H9 (cell line): ENCODE measurements at regions not wholly inside any gene's neighbourhood (a gene's known extent, or its start where the extent isn't known, plus 50 kb on each side); places are given as distances from the start of the nearest gene placed in this dataset.

Experiments
- DNase-seq: peaks from one replicate; pipeline ENCODE4 v3.0.0-alpha.2; 2017
- H2AFZ ChIP-seq: one replicate; pipeline ENCODE4 v1.6.1; 2013; ENCODE audit warnings: mild to moderate bottlenecking, low read length, control low read depth, moderate library complexity
- H2AK5ac ChIP-seq: 2 replicates; pipeline ENCODE4 v1.6.1; 2013; ENCODE audit warnings: low read length, control low read depth, mixed read lengths; ENCODE audit not compliant: insufficient read length
- H2BK120ac ChIP-seq: one replicate; pipeline ENCODE4 v1.6.1; 2013; ENCODE audit warnings: low read depth, mild to moderate bottlenecking, low read length, control low read depth, inconsistent platforms; ENCODE audit not compliant: poor library complexity, severe bottlenecking
- H2BK12ac ChIP-seq: 2 replicates; pipeline ENCODE4 v1.6.1; 2013; ENCODE audit warnings: low read length, control low read depth, mixed read lengths, low read depth; ENCODE audit not compliant: insufficient read length
- H2BK15ac ChIP-seq: 2 replicates; pipeline ENCODE4 v1.6.1; 2013; ENCODE audit warnings: low read depth, low read length, control low read depth
- H2BK20ac ChIP-seq: one replicate; pipeline ENCODE4 v1.6.1; 2013; ENCODE audit warnings: low read depth, mild to moderate bottlenecking, low read length, control low read depth, inconsistent platforms; ENCODE audit not compliant: poor library complexity, severe bottlenecking
- H2BK5ac ChIP-seq: 2 replicates; pipeline ENCODE4 v1.6.1; 2013; ENCODE audit warnings: low read length, control low read depth, mixed read lengths; ENCODE audit not compliant: insufficient read length
- H3K14ac ChIP-seq: 2 replicates; pipeline ENCODE4 v1.6.1; 2013; ENCODE audit warnings: low read length, control low read depth; ENCODE audit not compliant: insufficient read depth
- H3K18ac ChIP-seq: 2 replicates; pipeline ENCODE4 v1.6.1; 2013; ENCODE audit warnings: low read depth, mild to moderate bottlenecking, mixed read lengths, low read length, control low read depth; ENCODE audit not compliant: insufficient read length
- H3K23ac ChIP-seq: 2 replicates; pipeline ENCODE4 v1.6.1; 2013; ENCODE audit warnings: low read length, control low read depth, mixed read lengths, low read depth; ENCODE audit not compliant: insufficient read length
- H3K23me2 ChIP-seq: 2 replicates; pipeline ENCODE4 v1.6.1; 2013; ENCODE audit warnings: low read depth, mild to moderate bottlenecking, mixed read lengths, low read length, control low read depth; ENCODE audit not compliant: insufficient read length, poor library complexity, severe bottlenecking
- H3K27ac ChIP-seq: 2 replicates; pipeline ENCODE4 v1.5.1; 2013; ENCODE audit warnings: low read length, control low read depth, mixed read lengths, low read depth; ENCODE audit not compliant: insufficient read length
- H3K27me3 ChIP-seq: 2 replicates; pipeline ENCODE4 v1.6.1; 2013; ENCODE audit warnings: low read length, control low read depth, inconsistent platforms; ENCODE audit not compliant: insufficient read depth
- H3K4ac ChIP-seq: 2 replicates; pipeline ENCODE4 v1.6.1; 2013; ENCODE audit warnings: low read depth, mild to moderate bottlenecking, control low read depth, inconsistent platforms, low read length, moderate library complexity
- H3K4me1 ChIP-seq: 2 replicates; pipeline ENCODE4 v1.6.1; 2013; ENCODE audit warnings: low read length, control low read depth, inconsistent platforms; ENCODE audit not compliant: insufficient read depth
- H3K4me2 ChIP-seq: 2 replicates; pipeline ENCODE4 v1.6.1; 2013; ENCODE audit warnings: low read length, control low read depth, mixed read lengths; ENCODE audit not compliant: insufficient read length, insufficient read depth
- H3K56ac ChIP-seq: 2 replicates; pipeline ENCODE4 v1.6.1; 2013; ENCODE audit warnings: low read depth, mild to moderate bottlenecking, mixed read lengths, low read length, control low read depth; ENCODE audit not compliant: insufficient read length
- H3K79me1 ChIP-seq: 2 replicates; pipeline ENCODE4 v1.6.1; 2013; ENCODE audit warnings: low read depth, mild to moderate bottlenecking, moderate library complexity, low read length, control low read depth, inconsistent platforms; ENCODE audit not compliant: insufficient read depth, poor library complexity, severe bottlenecking
- H3K79me2 ChIP-seq: 2 replicates; pipeline ENCODE4 v1.6.1; 2013; ENCODE audit warnings: low read length, control low read depth, inconsistent platforms; ENCODE audit not compliant: insufficient read depth
- H3K9ac ChIP-seq: 2 replicates; pipeline ENCODE4 v1.6.1; 2013; ENCODE audit warnings: low read length, control low read depth, mixed read lengths; ENCODE audit not compliant: insufficient read length; ENCODE audit errors: extremely low read depth
- H3K9me3 ChIP-seq: one replicate; pipeline ENCODE4 v1.6.1; 2013; ENCODE audit warnings: low read depth, low read length, inconsistent platforms; ENCODE audit not compliant: control insufficient read depth
- H3T11ph ChIP-seq: one replicate; pipeline ENCODE4 v1.6.1; 2013; ENCODE audit warnings: mild to moderate bottlenecking, low read length, control low read depth, inconsistent platforms
- H4K20me1 ChIP-seq: one replicate; pipeline ENCODE4 v1.6.1; 2013; ENCODE audit not compliant: control insufficient read depth, insufficient read length, insufficient read depth
- H4K5ac ChIP-seq: 2 replicates; pipeline ENCODE4 v1.6.1; 2013; ENCODE audit warnings: low read depth, mild to moderate bottlenecking, mixed read lengths, low read length, control low read depth; ENCODE audit not compliant: insufficient read length
- H4K8ac ChIP-seq: replicated peaks from 2 replicates; pipeline ENCODE4 v1.6.1; 2013; ENCODE audit warnings: low read length, control low read depth, mixed read lengths, low read depth; ENCODE audit not compliant: insufficient read length
- H4K91ac ChIP-seq: 2 replicates; pipeline ENCODE4 v1.6.1; 2013; ENCODE audit warnings: low read depth, mild to moderate bottlenecking, moderate library complexity, mixed read lengths, low read length, control low read depth; ENCODE audit not compliant: insufficient read length
- H3K27ac Mint-ChIP-seq, 3 experiments: 2 replicates in 2 of 3; 3 replicates in 1 of 3; pipeline ENCODE4 v1.8.0; 2020 to 2021; ENCODE audit warnings: mixed read lengths in 3 of 3, mild to moderate bottlenecking in 1 of 3, moderate library complexity in 1 of 3
- H3K27me3 Mint-ChIP-seq: 2 replicates; pipeline ENCODE4 v1.8.0; 2021; ENCODE audit warnings: low read depth, mild to moderate bottlenecking, moderate library complexity, mixed read lengths
- H3K36me3 Mint-ChIP-seq, 3 experiments: 2 replicates in 2 of 3; 3 replicates in 1 of 3; pipeline ENCODE4 v1.8.0; 2020 to 2021; ENCODE audit warnings: low read depth in 3 of 3, mixed read lengths in 3 of 3; ENCODE audit not compliant: insufficient read depth in 1 of 3
- H3K4me1 Mint-ChIP-seq, 2 experiments: 2 replicates each; pipeline ENCODE4 v1.8.0; 2020; ENCODE audit warnings: mixed read lengths in 2 of 2
- H3K4me3 Mint-ChIP-seq, 2 experiments: 2 replicates in 1 of 2; 3 replicates in 1 of 2; pipeline ENCODE4 v1.8.0; 2020 to 2021; ENCODE audit warnings: mild to moderate bottlenecking in 2 of 2, mixed read lengths in 2 of 2, moderate library complexity in 1 of 2
- H3K9me3 Mint-ChIP-seq, 2 experiments: 2 replicates in 1 of 2; 3 replicates in 1 of 2; pipeline ENCODE4 v1.8.0; 2020; ENCODE audit warnings: mild to moderate bottlenecking in 2 of 2, mixed read lengths in 2 of 2, moderate library complexity in 1 of 2
- CTCF ChIP-seq: fragments of 200-600 bp; sonication (generic); conservative IDR thresholded peaks from 3 replicates; pipeline ENCODE4 v1.8.0; 2021; ENCODE audit warnings: antibody characterized with exemption, mild to moderate bottlenecking
- WGBS: extraction: QIAGEN DNeasy Blood & Tissue Kit; methylation state at CpG from one replicate; pipeline ENCODE4 v1.1.7; 2013; ENCODE audit warnings: missing lambda C conversion rate, low lambda C conversion rate, mixed read lengths; ENCODE audit not compliant: insufficient read length; ENCODE audit errors: extremely low coverage; 5-methylcytosine and 5-hydroxymethylcytosine counted together

DNA sequence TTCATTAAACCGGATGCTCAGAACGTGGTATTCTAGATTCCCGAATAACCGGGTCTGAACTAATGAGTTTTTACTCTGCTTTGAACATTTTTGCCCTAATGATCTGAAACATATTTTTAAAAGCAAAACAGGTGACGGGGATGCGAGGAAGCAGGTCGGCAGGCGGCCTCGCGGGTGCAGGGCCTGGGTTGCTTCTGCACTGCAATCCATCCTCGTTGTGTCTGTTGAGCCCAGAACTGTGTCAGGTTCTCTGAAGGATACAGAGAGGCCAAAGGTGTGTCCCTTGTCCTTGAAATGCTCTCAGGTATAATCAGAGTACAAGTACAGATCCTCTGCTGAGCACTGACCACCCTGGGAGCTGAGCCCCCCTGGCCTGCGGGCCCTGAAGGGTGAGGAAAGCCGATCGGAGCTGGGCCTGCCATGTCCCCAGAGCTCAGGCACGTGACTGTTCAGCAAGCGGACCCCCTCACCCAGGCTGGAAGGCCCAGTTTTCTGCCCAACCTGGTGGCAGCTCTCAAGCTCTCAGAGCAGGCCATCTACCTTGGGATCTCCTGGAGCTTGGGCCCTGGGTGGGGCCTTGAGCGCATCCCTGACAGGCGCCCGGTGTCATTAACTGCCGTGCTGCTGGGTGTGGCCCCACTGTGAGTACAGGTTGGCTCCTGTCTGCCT is 151.8 kb downstream of the OLFM1 start:
- peaks cover 10 to 12% of the 10 kb centered on the region in 2 experiments; a peak in 3 of 4 replicates for H3K4me1 Mint-ChIP-seq
- H2BK5ac ChIP-seq = no peak overlapping the region
- no peak overlapping the region for H4K8ac ChIP-seq
- no peak overlapping the region for H4K5ac ChIP-seq
- no CpG with 5 or more reads among the region's 20 CpGs for WGBS
- no peak overlapping the region for H4K91ac ChIP-seq
- 0 out of 5 replicates have a peak, but pooled peaks cover 0 to 1% of the 10 kb centered on the region in 2 experiments for H3K9me3 Mint-ChIP-seq
- H3K27me3 ChIP-seq = no peaks in the 10 kb centered on the region
- H3K4me1 ChIP-seq = no peaks in the 10 kb centered on the region; the same call in 1 of the 2 replicates
- H2AK5ac ChIP-seq = no peak overlapping the region
- H3K9me3 ChIP-seq = no peaks in the 10 kb centered on the region
- no peaks in the 10 kb centered on the region for H3K79me1 ChIP-seq
- H3K36me3 Mint-ChIP-seq = no peaks in the 10 kb centered on the region
- no peak overlapping the region for H2BK12ac ChIP-seq
- H2BK15ac ChIP-seq = no peak overlapping the region
- H3K27me3 Mint-ChIP-seq = peaks cover 7% of the 10 kb centered on the region
- no peak overlapping the region; a peak in 1 of 7 replicates for H3K27ac Mint-ChIP-seq
- H3K4me3 Mint-ChIP-seq = no peak overlapping the region
- DNase-seq = no peak
- no peaks in the 10 kb centered on the region for H3K23me2 ChIP-seq
- H3K79me2 ChIP-seq = no peaks in the 10 kb centered on the region
- H3K18ac ChIP-seq = no peak overlapping the region
- H4K20me1 ChIP-seq = no peaks in the 10 kb centered on the region
- H2BK20ac ChIP-seq = no peak overlapping the region
- no peak overlapping the region for H3K4ac ChIP-seq
- H3K4me2 ChIP-seq = no peak overlapping the region
- no peak overlapping the region for H3K14ac ChIP-seq
- no peak overlapping the region for H3K56ac ChIP-seq
- H3K9ac ChIP-seq = no peak overlapping the region
- no peak overlapping the region for H3K27ac ChIP-seq
- no peak overlapping the region for H2BK120ac ChIP-seq
- H3K23ac ChIP-seq = no peak overlapping the region
- no peak overlapping the region for H2AFZ ChIP-seq
- no peak for TF ChIP-seq CTCF
- no peak overlapping the region for H3T11ph ChIP-seq
